ENCODE measurements at regions not wholly inside any gene's neighbourhood (a gene's known extent, or its start where the extent isn't known, plus 50 kb on each side); places are given as distances from the start of the nearest gene placed in this dataset.

DNA sequence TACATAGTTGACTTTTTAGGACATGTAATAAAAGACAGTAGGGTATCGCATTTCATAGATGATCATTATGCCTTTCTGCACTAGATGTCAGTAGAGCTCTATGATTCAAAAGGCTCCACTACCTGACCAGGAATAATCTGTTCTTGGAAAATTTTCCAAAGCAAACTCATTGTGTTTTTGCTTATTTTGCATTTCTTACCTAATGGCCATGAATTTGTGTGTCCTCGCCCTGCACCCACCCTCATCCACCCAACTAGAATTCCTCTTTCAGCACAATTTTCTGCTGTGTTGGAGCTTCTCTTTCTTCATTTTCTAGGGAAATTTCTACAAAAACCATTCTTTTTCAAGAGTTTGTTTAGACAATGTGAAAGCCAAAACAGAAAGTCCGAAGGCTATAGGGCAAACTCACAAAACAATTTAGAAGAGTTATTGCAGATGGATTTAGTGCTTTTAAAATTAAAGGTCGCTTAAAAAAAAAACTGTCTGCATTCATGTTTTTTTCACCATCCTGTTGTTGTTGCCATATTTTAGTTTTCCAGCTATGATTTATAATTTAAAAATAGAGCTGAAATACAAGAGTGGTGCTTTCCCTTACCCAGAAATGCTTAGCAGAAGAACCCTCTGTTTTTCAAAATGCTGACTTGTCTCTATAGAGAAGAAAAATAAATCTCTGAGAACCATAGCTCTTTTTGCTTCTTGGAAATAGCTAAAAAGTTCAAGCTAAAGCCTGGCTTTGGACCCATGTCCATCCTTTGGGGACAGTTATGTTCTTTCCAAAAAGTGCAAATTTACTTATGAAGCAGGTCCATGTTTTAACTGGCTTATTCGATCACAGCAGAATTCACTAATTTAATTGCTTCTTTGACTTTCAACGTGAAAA, 183.7 kb downstream of the SPATA18 start:
- DNase-seq (ENCODE audit: low read depth), result no peak

DNA sequence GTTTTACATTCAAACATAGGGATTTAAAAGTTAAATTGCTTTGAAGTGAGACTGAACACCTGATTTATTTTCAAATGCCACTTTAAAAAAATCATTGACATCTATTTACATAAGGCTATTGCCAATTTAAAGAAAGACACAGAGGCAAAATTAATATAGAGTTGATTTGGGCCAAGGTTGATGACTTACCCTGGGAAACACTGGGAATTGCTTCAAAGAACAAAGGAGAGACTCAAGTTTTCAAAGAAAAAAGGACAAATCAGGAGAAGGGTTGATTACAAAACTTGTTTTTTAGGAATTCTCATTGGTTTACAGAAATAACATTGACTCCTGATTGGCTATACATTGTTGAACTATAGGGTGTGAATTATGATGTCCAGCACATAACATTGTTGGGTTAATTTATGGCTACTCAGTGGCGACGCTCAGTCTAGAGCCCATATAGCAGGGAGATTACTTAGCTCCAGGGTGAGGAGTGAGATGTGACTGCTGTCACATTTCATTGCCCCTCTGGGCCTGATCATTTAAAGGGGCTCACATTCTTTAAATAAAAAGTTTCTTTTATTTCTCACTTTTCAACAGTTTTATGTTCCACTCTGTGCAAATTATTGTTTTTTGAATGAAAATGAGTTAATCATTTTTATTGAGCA, 184.6 kb downstream of the SPATA18 start:
- DNase-seq (ENCODE audit: low read depth), result no peak

- DNase-seq (ENCODE audit: low read depth), result no peak
Measured at GRCh38 chr4:52241916-52242315, 190.8 kb downstream of the SPATA18 start.

DNA sequence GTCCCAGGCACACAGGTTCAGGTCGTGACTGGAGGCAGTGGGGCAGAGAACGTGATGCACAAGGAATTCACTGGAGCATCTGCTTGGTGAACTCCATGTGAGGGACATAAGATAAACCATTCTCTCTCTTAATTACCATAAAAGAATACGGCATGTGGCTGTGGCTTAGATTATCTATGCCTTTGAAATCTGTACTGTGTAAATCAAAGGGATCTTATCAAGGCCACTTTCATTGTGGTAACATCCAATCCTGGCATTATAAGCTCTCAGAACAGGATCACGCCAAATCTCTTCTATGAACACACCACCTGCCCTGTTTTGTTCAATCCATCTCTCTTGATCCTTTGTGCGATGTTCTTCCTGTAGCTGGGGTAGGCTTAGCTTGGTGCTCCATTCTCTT, 192.3 kb downstream of the SPATA18 start:
- DNase-seq (ENCODE audit: low read depth), result no peak

DNA sequence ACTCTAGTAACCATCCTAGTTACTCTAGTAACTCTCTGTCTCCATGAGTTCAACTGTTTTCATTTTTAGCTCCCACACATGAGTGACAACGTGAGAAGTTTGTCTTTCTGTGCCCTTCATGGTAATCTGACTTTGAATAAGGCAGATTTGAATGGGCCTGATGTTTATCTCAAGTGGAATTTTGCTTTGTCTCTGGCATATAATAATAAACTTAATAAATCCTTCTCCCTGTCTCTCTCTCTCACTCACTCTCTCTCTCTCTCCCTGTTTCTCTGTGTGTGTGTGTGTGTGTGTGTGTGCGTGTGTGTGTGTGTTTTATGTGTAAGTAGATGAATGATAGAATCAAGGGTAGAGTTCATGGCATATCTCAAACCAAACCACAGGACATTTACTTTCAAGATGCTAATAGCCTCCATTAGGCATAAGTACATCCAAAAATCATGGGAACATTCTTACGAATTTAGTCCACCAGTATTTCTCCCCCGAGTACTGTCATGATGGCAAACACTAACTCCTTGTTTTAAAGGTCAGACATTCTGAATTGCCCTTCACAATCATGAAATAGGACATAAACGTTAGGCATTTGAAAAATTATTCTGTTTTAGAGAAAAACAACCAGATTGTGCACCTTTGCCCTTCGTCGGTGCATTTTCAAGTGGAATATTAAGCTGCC, 193.1 kb downstream of the SPATA18 start:
- no peak for DNase-seq (ENCODE audit: low read depth)

DNA sequence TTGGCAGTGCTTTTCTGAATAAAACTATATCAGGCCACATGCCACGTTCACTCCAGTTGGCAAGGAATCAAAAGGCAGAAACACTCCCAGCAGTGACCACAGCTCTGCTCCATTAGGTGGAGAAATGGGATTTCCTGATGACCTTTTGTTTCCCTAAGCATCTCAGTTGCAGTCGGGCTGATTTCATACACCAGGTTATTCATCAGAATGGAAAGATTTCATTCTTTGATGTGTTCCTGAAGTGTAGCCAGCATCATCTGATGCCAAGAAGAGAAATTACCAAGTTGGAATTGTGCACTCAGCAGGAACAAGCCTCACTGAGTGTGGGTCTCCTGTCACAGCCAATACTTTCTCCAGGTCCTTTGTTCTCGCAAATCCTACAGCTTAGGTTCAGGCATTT, 193.7 kb downstream of the SPATA18 start:
- DNase-seq (ENCODE audit: low read depth), result no peak

- DNase-seq (ENCODE audit: low read depth), result no peak
Measured at GRCh38 chr4:52246827-52247226, 195.7 kb downstream of the SPATA18 start.

GRCh38 chr4:52247941-52248340, 196.8 kb downstream of the SPATA18 start:
- DNase-seq (ENCODE audit: low read depth), result no peak

DNA sequence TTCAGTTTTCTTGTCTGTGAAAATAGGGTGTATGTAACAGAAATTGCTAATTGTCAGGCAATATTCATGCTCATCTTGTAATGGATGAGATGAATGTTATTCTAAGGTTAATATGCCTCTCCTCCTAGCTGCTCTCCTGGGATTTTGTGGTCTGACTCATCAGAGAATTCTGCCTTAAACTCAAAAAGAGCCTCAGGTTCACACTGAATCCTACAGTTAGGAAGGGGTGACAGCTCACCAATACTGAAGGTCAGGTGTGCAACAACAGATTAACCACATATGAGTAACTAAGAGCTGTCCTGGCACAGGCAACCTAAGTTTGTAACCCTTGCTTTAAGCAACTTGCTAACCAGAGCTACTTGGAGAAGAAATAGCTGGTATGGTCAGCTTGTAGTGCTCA, 197.7 kb downstream of the SPATA18 start:
- no peak for DNase-seq (ENCODE audit: low read depth)

- DNase-seq (ENCODE audit: low read depth), result no peak
Measured at GRCh38 chr4:52249581-52249980, 198.5 kb downstream of the SPATA18 start.

GRCh38 chr4:52250154-52250553, 199.1 kb downstream of the SPATA18 start:
- DNase-seq (ENCODE audit: low read depth), result no peak

DNA sequence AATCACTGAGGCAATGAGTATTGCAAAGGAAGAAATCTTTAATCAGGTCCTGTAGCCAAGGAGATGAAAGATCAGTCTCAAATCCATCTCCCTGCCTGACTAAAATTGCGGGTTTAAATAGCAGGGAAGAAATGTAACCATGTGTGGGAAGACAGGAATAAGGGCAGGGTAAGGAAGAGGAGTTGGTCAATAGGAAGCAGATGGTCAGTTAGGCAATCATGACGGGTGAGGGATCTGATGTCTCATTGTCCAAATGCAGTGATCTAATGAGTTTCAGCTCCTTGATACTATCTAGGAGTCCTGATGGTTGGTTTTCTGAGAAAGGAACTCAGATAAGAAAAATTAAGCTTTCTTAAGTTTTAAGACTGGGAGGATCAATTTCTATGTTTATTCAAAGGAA, 200.8 kb downstream of the SPATA18 start:
- no peak for DNase-seq (ENCODE audit: low read depth)

GRCh38 chr4:52253025-52253424, 201.9 kb downstream of the SPATA18 start:
- DNase-seq (ENCODE audit: low read depth), result no peak

- no peak for DNase-seq (ENCODE audit: low read depth)
Measured at GRCh38 chr4:52256522-52256921, 205.4 kb downstream of the SPATA18 start.

- DNase-seq (ENCODE audit: low read depth), result no peak
Measured at GRCh38 chr4:52259978-52260377, 208.9 kb downstream of the SPATA18 start.

- no peak for DNase-seq (ENCODE audit: low read depth)
Measured at GRCh38 chr4:52260514-52261210, 209.6 kb downstream of the SPATA18 start.

DNA sequence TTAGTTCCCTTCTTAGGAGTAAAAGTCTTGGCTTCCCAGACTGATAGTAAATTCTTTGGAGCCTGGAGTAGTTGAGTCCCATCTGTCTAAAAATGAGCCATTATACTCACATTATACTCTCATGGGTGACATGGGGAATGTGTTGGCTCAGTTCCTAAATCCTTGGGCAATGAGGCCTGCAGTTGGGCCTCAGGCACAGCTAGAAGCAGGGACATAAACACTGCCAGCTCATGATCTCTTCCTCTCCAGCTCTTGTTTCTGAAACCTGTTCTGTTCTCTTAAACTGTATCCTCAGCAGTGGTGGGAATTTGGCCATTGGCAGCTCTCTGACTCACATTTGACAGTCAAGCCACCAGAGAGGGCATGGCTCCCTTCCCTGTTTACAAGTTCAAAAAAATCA, 212.5 kb downstream of the SPATA18 start:
- no peak for DNase-seq (ENCODE audit: low read depth)

GRCh38 chr4:52265781-52266525, 214.8 kb downstream of the SPATA18 start:
- no peak for DNase-seq (ENCODE audit: low read depth)

DNA sequence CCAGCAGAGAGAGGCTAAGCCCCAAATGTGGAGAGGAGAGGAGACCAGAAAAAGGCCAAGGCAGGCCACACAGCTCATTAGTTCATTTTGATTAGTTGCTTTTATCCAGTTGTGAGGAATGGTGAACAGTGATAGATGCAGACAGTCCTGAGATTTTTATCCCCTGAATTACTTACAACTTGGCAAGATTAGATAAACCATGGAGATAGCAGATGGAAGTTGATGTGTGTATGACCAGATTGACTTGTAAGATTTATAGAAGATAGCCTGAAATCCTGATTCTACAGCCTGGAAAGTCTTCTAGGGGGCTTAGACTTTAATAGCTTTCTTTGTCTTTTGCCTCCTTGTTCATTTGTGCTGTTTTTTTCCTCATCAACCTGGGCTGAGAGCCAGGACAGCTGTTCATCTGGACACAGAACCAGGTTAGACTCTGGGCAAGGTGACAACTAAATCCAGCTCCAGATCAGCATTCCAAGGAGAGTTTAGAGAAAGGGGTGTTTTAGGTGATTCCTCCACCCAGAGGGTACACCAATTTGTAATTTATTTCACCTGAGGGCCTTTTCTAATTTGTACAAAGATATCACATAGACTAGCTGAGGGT, 215.5 kb downstream of the SPATA18 start:
- DNase-seq (ENCODE audit: low read depth), result no peak

GRCh38 chr4:52269761-52270160, 218.7 kb downstream of the SPATA18 start:
- DNase-seq (ENCODE audit: low read depth), result no peak

- DNase-seq (ENCODE audit: low read depth), result no peak
Measured at GRCh38 chr4:52273885-52274284, 222.8 kb downstream of the SPATA18 start.
